ENCODE measurements at regions not wholly inside any gene's neighbourhood (a gene's known extent, or its start where the extent isn't known, plus 50 kb on each side); places are given as distances from the start of the nearest gene placed in this dataset.
A peak's percentile ranks its signal among the peaks of the same experiment; 100 is the strongest.
"Not testable (repeated sequence)": the region's sequence is repeated elsewhere in the genome, so short reads cannot be mapped to it uniquely, and the experiment has no call there.

DNA sequence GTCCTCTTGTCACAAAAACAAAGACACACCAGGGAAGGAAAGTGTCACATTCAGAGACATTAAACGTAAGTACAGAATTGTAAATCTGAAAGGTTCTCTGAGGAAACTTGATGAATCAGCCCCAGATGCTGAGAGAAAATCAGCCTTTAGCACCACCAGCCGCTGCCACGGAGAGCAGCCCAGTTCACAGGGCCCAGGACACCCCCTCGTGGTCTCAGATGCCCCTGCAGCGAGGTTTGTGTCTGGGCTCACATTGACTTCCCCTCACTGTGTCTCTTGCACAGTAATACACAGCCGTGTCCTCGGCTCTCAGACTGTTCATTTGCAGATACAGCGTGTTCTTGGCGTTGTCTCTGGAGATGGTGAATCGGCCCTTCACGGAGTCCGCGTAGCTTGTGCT, 1283.8 kb downstream of the TMEM121 start:
- DNase-seq (ENCODE audit: low spot score), result not testable (repeated sequence)

DNA sequence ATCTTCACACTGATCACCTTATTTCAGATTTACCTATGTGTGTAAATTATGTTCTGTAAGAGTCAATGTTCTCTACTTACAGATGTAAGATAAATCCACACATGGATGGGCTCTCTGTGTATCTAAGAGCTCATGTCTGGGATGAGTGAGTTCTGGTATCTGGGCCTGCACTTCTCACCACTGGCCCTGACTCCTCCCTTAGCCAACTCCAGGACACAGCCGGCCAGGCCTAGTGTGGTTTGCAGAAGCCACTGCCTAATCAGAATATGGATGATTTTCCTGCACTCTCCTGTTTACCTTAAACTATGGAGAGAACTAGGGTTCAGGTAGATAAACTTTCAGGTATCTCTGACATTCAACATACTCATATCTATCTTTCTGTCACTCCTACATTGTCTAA, 1284.8 kb downstream of the TMEM121 start:
- no peak for DNase-seq (ENCODE audit: low spot score)

DNA sequence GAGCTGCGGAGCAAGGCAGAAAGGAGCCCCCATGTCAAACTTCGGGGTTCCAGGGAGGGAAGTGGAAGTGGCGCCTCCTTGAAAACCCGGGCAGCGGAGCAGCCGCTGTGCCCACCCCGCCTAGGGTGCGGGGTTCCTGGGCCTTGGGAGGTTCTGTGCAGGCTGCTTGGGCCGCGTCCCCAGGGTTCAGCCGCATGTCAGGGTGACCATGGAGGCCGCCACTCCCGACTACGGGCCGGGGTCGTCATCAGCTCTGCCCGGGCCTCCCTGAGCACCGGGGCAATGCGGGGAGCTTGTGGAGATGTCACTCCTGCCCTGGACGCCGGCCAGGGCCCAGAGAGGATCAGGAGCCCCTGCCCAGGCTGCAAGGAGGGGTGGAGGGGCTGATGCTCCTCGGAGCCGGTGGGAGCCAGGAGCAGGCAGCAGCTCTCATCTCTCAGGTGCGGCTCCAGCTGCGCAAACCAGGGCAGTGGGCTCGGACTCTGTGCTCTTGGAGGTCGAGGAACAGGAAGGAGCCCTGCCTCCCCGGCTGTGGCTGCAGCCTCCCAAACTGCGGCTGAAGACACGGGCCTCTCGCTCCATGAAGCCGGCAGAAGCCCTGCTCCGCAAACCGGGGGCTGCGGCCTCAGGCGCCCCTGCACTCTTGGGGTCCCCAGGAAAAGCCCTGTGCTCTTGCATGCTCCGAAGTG, 1286.5 kb downstream of the TMEM121 start:
- no peak for DNase-seq (ENCODE audit: low spot score)

DNA sequence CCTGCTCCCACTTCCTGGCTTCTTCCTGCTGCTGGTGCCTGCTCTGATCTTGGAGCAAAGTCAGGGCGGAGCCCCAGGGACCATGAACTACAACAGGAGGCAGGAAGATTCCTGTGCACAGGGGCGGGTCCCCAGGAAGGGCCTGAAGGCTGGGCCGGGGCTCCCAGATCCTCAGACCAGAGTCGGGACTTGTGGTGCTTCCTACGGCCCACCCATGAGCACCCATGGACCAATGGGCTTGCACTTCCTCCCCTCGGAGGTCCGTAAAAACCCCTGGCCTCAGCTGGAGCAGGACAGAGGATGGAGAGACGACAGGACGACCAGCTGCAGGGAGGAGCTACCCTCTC, 1287.1 kb downstream of the TMEM121 start:
- DNase-seq (ENCODE audit: low spot score), result no peak

DNA sequence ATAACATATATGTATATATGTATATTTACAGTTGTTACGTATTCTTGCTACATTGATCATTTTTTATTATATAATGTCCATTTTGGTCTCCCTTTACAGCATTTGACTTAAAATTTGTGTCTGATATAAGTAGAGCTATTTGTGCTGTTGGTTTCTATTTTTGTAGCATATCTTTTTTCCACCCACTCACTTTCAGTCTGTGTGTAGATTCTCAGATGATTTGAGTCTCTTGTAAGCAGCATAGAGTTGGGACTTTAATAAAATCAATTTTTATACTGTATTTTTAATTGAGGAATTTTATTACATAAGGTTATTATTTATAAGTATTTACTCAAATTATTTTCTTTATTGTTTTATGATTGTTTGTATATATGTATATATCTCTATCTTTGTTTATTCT, 1293.7 kb downstream of the TMEM121 start:
- no peak for DNase-seq (ENCODE audit: low spot score)

DNA sequence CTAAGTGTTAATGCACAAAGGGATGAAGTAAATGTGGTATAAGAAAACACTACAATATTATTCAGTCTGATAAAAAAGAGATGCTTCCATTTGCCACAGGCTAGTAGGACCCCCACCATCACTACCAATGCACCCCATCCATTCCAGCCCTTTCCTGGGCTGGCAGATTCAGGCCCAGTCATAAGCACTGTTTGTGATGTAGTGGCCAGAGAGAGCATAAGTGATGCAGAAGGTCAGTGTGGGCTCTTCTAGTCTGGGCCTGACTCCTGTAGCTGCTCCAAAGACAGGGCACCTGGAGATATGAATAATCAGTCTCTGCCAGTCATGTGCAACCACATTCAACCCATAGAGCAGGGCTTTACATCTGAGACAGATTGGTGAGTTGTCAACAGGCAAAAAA, 1294.7 kb downstream of the TMEM121 start:
- DNase-seq (ENCODE audit: low spot score), result no peak

DNA sequence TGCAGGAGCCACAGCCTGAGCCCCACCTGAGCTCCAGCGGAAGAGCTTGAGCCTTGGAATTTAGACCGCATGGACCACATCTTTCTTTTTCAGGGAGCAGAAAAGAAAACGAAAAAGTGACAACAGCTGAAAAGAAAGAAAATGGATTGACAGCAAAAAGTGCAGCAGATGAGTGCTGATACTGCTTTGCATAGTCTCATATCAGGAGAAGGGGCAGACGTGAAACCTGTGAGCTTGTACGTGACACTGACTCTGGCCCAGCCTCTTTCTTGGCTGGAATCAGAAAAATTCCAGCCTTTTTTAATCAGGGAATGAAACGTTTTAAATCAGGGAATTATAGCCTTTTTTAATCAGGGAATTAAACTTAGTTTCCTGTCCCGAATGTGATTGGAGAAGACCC, 1296.5 kb downstream of the TMEM121 start:
- no peak for DNase-seq (ENCODE audit: low spot score)

DNA sequence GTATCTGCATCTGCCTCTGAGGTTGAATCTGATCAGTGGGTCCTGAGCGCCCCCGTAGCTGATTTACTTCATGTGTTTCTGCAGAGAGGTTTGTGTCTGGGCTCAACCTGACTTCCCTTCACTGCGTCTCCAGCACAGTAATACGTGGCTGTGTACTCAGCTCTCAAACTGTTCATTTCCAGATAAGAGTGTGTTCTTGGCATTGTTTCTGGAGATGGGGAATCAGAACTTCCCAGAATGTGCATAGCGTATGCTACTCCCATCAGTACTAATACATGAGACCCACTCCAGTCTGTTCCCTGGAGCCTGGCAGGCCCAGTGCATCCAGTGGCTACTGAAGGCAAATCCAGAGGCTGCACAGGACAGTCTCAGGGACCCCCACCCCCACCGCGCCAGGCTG, 1297.2 kb downstream of the TMEM121 start:
- DNase-seq (ENCODE audit: low spot score), result no peak

DNA sequence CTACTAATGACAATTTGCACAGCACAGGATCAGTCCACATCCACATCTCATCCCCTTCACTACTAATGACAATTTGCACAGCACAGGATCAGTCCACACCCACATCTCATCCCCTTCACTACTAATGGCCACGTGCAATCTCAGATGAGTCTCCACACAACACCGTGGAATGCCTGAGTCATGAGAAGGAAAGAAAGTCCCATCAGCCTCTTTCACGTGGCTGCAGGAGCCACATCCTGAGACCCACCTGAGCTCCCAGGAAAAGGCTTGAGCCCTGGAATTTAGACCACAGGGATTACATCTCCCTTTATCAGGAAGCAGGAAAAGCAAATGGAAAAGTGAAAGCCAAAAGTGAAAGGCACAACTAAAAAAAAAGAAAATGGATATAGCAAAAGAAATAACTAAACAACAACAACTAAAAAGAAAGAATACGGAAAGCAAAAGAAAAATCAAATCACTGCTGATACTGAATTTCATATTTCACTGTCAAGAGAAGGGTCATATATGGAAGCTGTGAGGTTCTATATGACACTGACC, 1300.5 kb downstream of the TMEM121 start:
- no peak for DNase-seq (ENCODE audit: low spot score)

DNA sequence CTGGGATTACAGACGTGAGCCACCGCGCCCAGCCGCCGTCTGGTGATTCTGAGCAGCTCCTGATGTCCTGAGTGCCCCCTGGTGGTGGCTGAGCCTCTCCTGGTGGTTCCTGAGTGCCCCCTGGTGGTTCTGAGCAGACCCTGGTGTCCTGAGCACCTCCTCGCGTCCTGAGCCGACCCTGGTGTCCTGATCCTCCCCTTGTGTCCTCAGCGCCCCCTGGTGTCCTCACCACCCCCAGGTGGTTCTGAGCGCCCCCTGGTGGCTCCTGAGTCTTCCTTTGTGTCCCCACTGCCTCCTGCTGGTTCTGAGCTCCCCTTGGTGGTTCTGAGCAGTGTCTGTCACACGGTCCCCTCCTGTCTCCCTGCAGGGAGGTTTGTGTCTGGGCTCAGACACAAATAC, 1304.9 kb downstream of the TMEM121 start:
- DNase-seq (ENCODE audit: low spot score), result no peak

DNA sequence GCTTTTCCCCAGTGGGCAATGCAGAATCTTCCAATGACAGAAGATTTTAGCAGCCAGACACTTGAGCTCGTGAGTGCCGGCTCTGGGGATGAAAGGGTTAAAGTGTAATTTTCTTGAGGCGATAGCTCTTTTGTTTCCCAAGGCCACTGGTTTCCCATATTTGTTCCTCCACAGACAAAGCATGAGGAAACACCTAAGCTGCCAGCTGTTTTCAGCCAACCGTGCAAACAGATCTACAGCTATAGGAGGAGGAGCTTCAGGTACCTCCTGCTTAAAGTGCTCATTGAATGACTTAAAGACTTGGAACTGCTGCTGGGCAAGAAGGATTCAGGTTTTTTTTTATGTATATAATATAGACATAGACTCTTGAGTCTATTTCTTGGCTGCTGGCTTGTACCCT, 1311.5 kb downstream of the TMEM121 start:
- no peak for DNase-seq (ENCODE audit: low spot score)

DNA sequence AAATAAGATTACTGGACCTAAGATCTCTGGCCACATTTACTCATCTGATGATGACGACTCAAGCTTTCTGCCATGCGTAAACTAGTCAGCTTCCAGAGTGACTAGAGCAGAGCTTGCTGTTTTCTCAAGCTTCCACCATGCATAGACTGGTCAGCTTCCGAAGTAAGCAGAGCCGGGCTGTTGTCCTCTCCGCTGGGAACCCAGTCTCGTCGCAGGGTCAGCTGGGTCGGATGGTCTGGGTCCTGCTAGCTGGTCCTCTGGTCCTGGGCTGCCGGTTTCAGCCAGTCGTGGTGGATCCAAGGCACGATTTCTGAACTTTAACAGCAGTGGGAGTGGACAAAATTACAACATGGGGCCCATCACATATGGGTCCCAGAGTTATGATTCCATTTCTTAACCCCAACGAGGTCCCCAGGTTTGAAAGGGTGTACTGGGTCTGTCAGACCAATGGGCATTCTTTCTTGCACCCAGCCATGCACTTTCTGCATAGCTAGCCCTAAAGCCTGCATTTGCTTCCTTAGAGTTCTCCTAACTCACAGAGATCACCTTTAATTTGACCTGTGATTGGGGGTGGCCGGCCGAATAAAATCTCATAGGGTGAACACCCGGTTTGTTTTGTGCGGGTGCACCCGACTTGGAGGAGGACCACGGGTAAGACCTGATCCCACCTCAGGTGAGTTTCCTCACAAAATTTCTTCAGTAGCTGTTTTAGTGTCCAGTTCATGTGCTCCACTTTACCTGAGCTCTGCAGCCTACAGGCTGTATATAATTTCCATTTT, 1312.8 kb downstream of the TMEM121 start:
- no peak for DNase-seq (ENCODE audit: low spot score)

DNA sequence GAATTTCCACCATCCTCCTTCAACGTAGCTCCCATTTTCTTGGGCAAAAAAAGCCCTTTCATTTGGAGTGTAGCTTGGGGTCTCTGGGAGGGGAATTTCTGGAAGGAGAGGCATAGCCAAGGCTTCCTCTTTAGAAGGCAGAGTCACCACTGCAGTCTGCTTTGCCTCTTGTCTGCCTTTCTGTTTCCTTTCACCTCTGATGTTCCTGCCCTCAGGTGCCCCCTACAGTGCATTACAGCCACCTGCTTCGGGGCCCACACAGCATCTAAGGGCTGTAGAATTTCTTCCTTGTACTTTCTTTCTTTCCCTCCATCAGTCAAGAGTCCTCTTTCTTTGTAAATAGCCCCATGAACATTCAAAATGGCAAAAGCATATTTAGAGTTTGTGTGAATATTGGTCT, 1313.9 kb downstream of the TMEM121 start:
- no peak for DNase-seq (ENCODE audit: low spot score)

DNA sequence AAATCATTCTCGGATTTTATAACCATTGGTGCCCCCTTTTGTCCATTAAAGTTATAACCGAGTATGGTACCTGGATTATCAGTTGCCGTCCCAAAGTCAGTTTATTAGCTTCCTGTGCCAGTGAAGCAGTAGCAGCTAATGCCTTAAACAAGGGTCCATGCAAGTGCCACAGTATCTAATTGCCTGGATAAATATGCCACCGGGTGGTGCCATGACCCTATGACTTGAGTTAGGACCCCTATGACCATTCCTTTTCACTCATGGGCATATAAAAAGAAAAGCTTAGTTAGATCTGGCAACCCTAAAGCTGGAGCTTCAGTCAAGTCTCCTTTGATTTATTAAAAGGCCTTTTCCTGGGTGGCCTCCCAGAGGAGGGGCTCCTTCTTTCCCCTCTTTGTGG, 1314.6 kb downstream of the TMEM121 start:
- DNase-seq (ENCODE audit: low spot score), result no peak

DNA sequence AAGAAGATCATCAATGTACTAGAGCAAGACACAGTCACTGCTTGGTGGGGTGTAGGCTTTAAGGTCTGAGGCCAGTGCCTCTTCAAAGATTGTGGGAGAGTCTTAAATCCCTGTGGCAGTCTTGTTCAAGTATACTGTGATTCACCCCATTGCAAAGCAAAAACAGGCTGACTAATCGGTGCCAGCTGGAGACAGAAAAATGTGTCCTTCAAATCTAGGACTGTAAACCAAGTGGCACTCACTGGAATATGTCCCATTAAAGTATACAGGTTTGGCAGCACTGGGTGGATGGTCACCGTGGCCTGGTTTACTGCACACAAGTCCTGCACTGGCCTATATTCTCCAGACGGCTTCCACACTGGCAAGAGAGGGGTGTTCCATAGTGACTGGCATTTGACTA, 1315.3 kb downstream of the TMEM121 start:
- no peak for DNase-seq (ENCODE audit: low spot score)

DNA sequence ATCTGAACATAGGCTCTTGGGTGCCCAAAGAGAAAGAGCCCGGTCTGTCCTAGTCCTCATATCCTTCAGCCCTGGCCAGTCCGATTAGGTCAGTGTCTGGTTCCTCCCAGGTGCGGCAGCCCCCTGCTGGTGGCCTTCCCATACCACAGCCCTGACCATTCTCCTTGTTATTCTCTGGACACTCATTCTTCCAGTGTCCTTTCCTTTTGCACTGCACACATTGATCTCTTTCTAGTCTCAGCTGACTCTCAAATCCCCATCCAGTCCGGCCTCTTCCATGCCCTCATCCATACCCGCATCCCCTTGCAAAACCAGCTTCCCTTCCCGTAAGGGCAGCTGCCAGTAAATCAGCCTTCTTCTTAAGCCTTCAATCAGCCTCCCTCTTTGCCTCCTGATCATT, 1316.3 kb downstream of the TMEM121 start:
- DNase-seq (ENCODE audit: low spot score), result no peak

DNA sequence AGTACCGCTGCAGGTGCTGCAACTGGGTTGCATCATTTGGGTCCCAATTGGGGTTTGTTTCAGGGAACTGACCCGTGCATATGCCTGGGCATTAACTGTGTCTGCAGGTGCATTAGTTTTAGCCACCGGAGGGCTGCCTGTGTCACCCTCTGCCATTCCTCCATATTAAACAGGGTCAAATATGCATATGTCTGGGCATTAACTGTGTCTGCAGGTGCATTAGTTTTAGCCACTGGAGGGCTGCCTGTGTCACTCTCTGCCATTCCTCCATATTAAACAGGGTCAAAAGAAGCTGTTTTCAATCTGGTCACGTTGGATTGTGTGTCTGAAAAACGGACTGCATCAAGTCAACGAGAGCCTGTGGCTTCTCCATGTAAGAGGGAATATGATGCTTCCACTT, 1317.0 kb downstream of the TMEM121 start:
- no peak for DNase-seq (ENCODE audit: low spot score)

DNA sequence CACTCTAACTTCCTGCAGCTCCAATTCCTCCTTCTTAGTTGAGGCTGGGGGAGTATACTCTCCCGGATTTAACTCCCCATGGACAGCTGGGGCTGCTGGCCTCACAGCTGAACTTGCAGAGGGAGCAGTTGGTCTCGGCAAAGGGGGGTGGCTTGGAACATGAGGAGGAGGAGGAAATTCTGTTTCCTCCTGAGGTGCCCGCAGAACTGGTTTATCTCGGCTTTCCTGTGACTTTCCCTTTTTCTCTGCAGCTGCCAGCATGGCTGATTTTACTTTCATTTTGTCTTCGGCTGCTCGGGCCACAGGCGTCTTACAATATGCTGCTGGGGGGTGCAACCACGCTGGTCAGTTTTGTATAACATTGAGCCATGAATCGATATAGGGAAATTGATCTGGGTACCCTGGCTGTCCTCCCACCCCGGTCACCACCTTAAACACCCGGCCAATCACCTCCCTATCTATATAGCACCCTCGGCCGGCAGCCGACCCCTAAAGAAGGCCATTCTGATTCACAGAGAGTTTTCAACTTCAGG, 1317.6 kb downstream of the TMEM121 start:
- no peak for DNase-seq (ENCODE audit: low spot score)

DNA sequence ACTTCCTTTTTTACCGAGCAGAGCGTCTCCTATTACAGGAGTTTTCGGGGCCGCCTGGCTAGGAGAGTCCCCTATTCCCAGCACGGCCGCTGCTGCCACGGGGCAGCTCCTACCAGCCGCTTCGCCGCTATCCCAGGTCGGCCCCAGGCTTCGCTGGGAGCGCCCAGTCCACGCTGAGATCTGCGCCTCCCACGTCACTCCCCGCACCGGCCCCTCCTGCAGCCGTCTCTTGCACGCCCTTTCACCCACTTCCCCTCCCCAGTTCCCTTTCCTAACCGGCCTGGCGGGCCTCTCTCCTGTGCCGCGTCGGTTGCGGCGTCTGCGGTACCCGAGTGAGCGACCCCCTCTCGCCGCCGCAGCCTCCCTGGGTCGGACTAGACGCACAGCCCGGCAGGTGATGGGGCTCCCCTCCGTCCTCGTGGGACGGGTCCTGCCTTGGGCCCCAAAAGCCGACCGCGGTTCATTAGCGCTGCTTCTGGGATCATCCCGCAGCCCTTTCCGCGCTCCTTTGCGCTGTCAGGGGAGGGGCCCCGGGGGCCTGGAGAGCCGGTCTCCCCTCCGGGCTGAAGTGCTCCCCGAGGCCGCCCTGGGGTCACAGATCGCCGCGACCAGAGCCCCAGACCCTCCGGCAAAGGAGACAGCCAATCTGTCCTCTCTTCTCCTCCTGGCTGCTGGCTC, 1318.4 kb downstream of the TMEM121 start:
- peak; percentile 48 for DNase-seq (ENCODE audit: low spot score)

DNA sequence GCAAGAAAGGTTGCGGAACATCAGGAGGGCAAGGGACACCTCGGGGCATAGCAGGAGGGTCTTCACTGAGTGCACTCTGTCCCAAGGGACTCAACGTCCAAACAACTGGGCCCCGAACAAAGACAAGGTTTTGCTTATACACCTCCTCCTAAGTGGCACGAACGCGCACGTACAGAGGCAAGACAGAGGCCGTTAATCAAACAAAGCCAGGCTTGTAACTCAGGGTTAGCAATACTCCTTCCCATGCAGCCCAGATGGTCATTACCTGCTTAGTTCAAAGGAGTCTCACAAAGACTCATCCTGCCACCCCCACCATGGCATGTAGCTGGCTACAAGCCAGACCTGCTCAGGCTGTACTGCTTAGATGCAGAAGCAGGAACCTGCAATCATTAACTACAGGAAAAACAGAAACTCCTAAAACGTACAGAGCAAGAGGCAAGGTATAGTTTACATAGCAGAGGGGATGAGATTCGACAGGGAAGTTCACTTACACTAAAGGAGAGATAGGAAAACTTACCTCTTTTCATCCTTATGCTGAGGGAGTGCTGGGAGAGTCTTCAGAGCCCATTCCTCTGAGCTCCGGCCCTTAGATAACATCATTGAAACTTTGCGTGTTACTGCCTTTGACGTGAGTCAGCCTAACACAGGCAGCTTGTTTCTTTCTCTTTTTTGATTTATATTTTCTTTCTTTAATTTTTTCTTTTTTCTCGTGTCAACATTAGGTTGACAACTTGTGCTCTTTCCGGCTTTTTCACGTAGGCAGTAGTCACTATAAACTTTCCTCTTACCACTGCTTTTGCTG, 1319.1 kb downstream of the TMEM121 start:
- no peak for DNase-seq (ENCODE audit: low spot score)

DNA sequence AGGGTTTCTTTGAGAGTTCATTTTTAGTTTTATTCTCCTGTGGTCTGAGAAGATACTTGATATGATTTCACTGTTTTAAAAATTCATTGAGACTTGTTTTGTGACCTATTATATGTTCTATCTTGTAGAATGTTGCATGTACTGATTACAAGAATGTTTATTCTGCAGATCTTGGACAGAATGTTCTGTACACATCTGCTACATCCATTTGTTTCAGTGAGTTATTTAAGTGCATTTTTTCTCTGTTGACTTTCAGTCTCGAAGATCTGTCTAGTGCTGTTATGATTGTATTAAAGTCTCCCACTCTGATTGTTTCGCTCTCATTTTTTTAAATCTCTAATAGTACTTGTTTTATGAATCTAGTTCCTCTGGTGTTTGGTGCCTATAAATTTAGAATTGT, 1319.8 kb downstream of the TMEM121 start:
- DNase-seq (ENCODE audit: low spot score), result no peak
